GM23338 (cell line): ENCODE measurements at regions not wholly inside any gene's neighbourhood (a gene's known extent, or its start where the extent isn't known, plus 50 kb on each side); places are given as distances from the start of the nearest gene placed in this dataset.

Experiments used
- ATAC-seq: fragments of 200-7000 bp; cut with Tn5 transposase; 3 replicates; pipeline ENCODE4 v1.9.1; 2020
- DNase-seq: peaks from one replicate; pipeline ENCODE4 v3.0.0-alpha.2; 2015; ENCODE audit warnings: low spot score
- H2AFZ ChIP-seq: fragments of 200-600 bp; sonication (generic); 2 replicates; pipeline ENCODE4 v1.8.0; 2016; ENCODE audit warnings: antibody characterized with exemption, mild to moderate bottlenecking, moderate library complexity
- H3F3A ChIP-seq: fragments of 200-600 bp; sonication (generic); replicated peaks from 2 replicates; pipeline ENCODE4 v1.8.0; 2017; ENCODE audit warnings: antibody characterized with exemption, mixed run types, low read depth
- H3K27ac ChIP-seq: fragments of 200-600 bp; sonication (generic); 2 replicates; pipeline ENCODE4 v1.6.1; 2016; ENCODE audit warnings: low read depth
- H3K27me3 ChIP-seq: fragments of 200-600 bp; sonication (generic); 2 replicates; pipeline ENCODE4 v1.8.0; 2016; ENCODE audit warnings: mild to moderate bottlenecking, mixed run types, moderate library complexity; ENCODE audit not compliant: insufficient read depth
- H3K36me3 ChIP-seq: fragments of 200-600 bp; sonication (generic); 2 replicates; pipeline ENCODE4 v1.8.0; 2016; ENCODE audit warnings: mild to moderate bottlenecking; ENCODE audit not compliant: insufficient read depth
- H3K4me1 ChIP-seq: fragments of 200-600 bp; sonication (generic); 2 replicates; pipeline ENCODE4 v1.8.0; 2016; ENCODE audit warnings: mild to moderate bottlenecking, moderate library complexity; ENCODE audit not compliant: insufficient read depth
- H3K4me2 ChIP-seq: fragments of 200-600 bp; sonication (generic); 2 replicates; pipeline ENCODE4 v1.7.1; 2017; ENCODE audit warnings: mixed run types
- H3K4me3 ChIP-seq: fragments of 200-600 bp; sonication (generic); 2 replicates; pipeline ENCODE4 v1.6.1; 2016; ENCODE audit warnings: mixed run types
- H3K79me2 ChIP-seq: fragments of 200-600 bp; sonication (generic); replicated peaks from 2 replicates; pipeline ENCODE4 v1.8.0; 2017; ENCODE audit warnings: mild to moderate bottlenecking; ENCODE audit not compliant: insufficient read depth
- H3K9me2 ChIP-seq: fragments of 200-600 bp; sonication (generic); 2 replicates; pipeline ENCODE4 v1.8.0; 2017; ENCODE audit not compliant: insufficient read depth
- H4K20me1 ChIP-seq: fragments of 200-600 bp; sonication (generic); replicated peaks from 2 replicates; pipeline ENCODE4 v1.8.0; 2017; ENCODE audit warnings: mild to moderate bottlenecking; ENCODE audit not compliant: insufficient read depth
- H3K27ac Mint-ChIP-seq: 2 replicates; pipeline ENCODE4 v1.8.0; 2020; ENCODE audit warnings: inconsistent platforms, mild to moderate bottlenecking, moderate library complexity, mixed read lengths
- H3K27me3 Mint-ChIP-seq: 3 replicates; pipeline ENCODE4 v1.8.0; 2022; ENCODE audit warnings: low read depth, mild to moderate bottlenecking, moderate library complexity, mixed read lengths, inconsistent platforms; ENCODE audit not compliant: insufficient read depth, poor library complexity
- H3K36me3 Mint-ChIP-seq: 3 replicates; pipeline ENCODE4 v1.8.0; 2021; ENCODE audit warnings: low read depth, mild to moderate bottlenecking, inconsistent platforms, moderate library complexity, mixed read lengths
- H3K4me1 Mint-ChIP-seq: 3 replicates; pipeline ENCODE4 v1.8.0; 2020; ENCODE audit warnings: mild to moderate bottlenecking, inconsistent platforms, mixed read lengths
- H3K4me3 Mint-ChIP-seq: 3 replicates; pipeline ENCODE4 v1.8.0; 2021; ENCODE audit warnings: moderate library complexity, mild to moderate bottlenecking, inconsistent platforms, mixed read lengths
- H3K9me3 Mint-ChIP-seq: 3 replicates; pipeline ENCODE4 v1.8.0; 2020; ENCODE audit warnings: moderate library complexity, mild to moderate bottlenecking, inconsistent platforms, mixed read lengths
- CREB1 ChIP-seq: fragments of 250-450 bp; sonication (Bioruptor Pico); IDR thresholded peaks from 2 replicates; pipeline ENCODE4 v1.5.0; 2020; ENCODE audit warnings: low read depth, mild to moderate bottlenecking, moderate library complexity
- EZH2 ChIP-seq: fragments of 200-600 bp; sonication (generic); IDR thresholded peaks from one replicate; pipeline ENCODE4 v1.8.0; 2017; ENCODE audit warnings: antibody characterized with exemption, mild to moderate bottlenecking, low read depth; ENCODE audit not compliant: unreplicated experiment
- EZH2phosphoT487 ChIP-seq: fragments of 200-600 bp; sonication (generic); IDR thresholded peaks from one replicate; pipeline ENCODE4 v1.8.1; 2018; ENCODE audit warnings: antibody characterized with exemption; ENCODE audit not compliant: unreplicated experiment
- JUNB ChIP-seq: IDR thresholded peaks from one replicate; pipeline ENCODE4 v1.6.1; 2016; ENCODE audit warnings: antibody characterized with exemption; ENCODE audit not compliant: unreplicated experiment
- NANOG ChIP-seq: IDR thresholded peaks from 2 replicates; pipeline ENCODE4 v1.6.1; 2016; ENCODE audit warnings: antibody characterized with exemption, borderline replicate concordance
- POLR2AphosphoS5 ChIP-seq: IDR thresholded peaks from 2 replicates; pipeline ENCODE4 v1.6.1; 2016; ENCODE audit warnings: antibody characterized with exemption, low read depth
- STAT1 ChIP-seq: IDR thresholded peaks from one replicate; pipeline ENCODE4 v1.6.1; 2016; ENCODE audit warnings: antibody characterized with exemption; ENCODE audit not compliant: unreplicated experiment
- ZNF114 ChIP-seq: fragments of 250-450 bp; sonication (Bioruptor Pico); IDR thresholded peaks from 2 replicates; pipeline ENCODE4 v1.5.0; 2020; ENCODE audit warnings: mild to moderate bottlenecking, moderate library complexity
- TF ChIP-seq, protein P1 (sequence below): fragments of 250-450 bp; sonication (Bioruptor Pico); IDR thresholded peaks from 2 replicates; pipeline ENCODE4 v1.5.0; 2020; ENCODE audit warnings: mild to moderate bottlenecking, moderate library complexity
- TF ChIP-seq, protein P2 (sequence below): IDR thresholded peaks from 2 replicates; pipeline ENCODE4 v1.6.1; 2016; ENCODE audit warnings: antibody characterized with exemption
- TF ChIP-seq, protein P3 (sequence below): IDR thresholded peaks from one replicate; pipeline ENCODE4 v1.6.1; 2018; ENCODE audit warnings: antibody characterized with exemption; ENCODE audit not compliant: unreplicated experiment
- TF ChIP-seq, protein P4 (sequence below), 2 experiments: fragments of 200-600 bp in 1 of 2; sonication (generic) in 1 of 2; conservative IDR thresholded peaks; 2 replicates each; pipeline versions ENCODE4 v1.5.1 to v1.6.1; 2016 to 2017; ENCODE audit warnings: antibody characterized with exemption in 2 of 2, low read depth in 2 of 2, mild to moderate bottlenecking in 2 of 2, moderate library complexity in 1 of 2

DNA sequence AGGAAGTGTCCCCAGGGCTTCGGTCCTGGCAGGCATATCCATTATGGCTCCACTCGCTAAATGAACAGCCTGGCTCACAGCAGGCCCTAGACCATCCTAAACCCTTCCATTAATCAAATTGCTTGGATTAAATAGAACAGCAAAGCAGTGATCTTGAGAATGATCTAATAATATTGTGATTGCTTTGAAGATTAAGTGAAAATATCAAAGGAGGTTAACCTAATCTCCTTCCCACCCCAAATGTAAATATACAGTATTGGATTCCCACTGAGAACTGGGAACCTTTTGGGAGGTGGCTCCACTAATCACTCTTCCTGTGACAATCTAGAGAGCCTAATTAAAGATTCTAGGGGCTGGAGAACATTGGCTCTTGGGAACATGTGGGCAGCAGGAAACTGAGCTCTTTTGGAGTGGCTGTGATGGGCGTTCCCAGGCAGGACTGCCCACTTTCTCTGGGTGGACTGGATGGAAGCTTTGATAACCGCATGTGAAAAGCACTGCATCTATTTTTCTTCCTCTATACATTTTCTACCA, 68.3 kb upstream of the FRMD1 start (continued):
- TF ChIP-seq, protein P1, sequence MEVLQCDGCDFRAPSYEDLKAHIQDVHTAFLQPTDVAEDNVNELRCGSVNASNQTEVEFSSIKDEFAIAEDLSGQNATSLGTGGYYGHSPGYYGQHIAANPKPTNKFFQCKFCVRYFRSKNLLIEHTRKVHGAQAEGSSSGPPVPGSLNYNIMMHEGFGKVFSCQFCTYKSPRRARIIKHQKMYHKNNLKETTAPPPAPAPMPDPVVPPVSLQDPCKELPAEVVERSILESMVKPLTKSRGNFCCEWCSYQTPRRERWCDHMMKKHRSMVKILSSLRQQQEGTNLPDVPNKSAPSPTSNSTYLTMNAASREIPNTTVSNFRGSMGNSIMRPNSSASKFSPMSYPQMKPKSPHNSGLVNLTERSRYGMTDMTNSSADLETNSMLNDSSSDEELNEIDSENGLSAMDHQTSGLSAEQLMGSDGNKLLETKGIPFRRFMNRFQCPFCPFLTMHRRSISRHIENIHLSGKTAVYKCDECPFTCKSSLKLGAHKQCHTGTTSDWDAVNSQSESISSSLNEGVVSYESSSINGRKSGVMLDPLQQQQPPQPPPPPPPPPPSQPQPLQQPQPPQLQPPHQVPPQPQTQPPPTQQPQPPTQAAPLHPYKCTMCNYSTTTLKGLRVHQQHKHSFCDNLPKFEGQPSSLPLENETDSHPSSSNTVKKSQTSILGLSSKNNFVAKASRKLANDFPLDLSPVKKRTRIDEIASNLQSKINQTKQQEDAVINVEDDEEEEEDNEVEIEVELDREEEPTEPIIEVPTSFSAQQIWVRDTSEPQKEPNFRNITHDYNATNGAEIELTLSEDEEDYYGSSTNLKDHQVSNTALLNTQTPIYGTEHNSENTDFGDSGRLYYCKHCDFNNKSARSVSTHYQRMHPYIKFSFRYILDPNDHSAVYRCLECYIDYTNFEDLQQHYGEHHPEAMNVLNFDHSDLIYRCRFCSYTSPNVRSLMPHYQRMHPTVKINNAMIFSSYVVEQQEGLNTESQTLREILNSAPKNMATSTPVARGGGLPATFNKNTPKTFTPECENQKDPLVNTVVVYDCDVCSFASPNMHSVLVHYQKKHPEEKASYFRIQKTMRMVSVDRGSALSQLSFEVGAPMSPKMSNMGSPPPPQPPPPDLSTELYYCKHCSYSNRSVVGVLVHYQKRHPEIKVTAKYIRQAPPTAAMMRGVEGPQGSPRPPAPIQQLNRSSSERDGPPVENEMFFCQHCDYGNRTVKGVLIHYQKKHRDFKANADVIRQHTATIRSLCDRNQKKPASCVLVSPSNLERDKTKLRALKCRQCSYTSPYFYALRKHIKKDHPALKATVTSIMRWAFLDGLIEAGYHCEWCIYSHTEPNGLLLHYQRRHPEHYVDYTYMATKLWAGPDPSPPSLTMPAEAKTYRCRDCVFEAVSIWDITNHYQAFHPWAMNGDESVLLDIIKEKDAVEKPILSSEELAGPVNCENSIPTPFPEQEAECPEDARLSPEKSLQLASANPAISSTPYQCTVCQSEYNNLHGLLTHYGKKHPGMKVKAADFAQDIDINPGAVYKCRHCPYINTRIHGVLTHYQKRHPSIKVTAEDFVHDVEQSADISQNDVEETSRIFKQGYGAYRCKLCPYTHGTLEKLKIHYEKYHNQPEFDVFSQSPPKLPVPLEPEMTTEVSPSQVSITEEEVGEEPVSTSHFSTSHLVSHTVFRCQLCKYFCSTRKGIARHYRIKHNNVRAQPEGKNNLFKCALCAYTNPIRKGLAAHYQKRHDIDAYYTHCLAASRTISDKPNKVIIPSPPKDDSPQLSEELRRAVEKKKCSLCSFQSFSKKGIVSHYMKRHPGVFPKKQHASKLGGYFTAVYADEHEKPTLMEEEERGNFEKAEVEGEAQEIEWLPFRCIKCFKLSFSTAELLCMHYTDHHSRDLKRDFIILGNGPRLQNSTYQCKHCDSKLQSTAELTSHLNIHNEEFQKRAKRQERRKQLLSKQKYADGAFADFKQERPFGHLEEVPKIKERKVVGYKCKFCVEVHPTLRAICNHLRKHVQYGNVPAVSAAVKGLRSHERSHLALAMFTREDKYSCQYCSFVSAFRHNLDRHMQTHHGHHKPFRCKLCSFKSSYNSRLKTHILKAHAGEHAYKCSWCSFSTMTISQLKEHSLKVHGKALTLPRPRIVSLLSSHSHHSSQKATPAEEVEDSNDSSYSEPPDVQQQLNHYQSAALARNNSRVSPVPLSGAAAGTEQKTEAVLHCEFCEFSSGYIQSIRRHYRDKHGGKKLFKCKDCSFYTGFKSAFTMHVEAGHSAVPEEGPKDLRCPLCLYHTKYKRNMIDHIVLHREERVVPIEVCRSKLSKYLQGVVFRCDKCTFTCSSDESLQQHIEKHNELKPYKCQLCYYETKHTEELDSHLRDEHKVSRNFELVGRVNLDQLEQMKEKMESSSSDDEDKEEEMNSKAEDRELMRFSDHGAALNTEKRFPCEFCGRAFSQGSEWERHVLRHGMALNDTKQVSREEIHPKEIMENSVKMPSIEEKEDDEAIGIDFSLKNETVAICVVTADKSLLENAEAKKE (CRISPR knock-in tag), result no peak
- no peak for TF ChIP-seq CREB1 (CRISPR knock-in tag)

DNA sequence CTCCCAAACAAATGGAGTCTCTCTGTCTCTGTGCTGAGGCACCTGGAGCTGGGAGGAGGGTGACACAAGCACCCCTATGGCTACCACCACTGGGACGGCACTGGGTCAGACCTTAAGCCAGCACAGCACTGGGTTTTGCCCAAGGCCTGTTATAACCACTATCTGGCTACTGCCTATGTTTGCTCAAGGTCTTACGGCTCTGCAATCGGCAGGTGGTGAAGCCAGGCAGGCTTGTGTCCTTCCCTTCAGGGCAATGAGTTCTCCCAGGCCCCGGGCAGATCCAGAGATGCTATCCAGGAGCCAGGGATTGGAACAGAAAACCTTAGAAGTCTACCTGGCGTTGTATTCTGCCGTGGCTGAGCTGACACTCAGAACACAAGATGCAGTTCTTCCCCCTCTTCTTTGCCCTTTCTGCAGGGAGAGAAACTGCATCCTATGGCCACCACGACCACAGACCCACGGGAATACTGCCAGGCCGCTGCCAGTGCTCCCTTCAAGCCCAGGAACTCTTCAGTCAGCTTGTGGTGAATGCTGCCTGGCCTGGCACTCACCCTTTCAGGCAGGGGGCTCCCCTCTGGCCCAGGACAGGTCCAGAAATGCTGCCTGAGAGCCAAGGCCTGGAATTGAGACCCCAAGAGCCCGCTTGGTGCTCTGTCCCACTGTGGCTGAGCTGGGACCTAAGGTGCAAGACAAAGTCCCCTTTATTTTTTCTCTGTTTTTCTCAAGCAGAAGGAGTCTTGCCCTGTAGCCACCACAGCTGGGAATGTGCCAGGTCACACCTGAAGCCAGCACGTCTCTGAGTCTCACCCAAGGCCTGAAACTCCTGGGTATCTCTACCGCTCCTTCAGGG, 67.0 kb upstream of the FRMD1 start:
- Histone ChIP-seq H3K27me3 (no peaks in the 10 kb centered on the region), H3K36me3 (no peaks in the 10 kb centered on the region), H3K4me2 (no peak overlapping the region), H3K27ac (no peak overlapping the region), H3K4me1 (no peaks in the 10 kb centered on the region), H2AFZ (no peak overlapping the region), H3F3A (no peaks in the 10 kb centered on the region), H4K20me1 (no peaks in the 10 kb centered on the region), H3K4me3 (no peak overlapping the region), H3K79me2 (no peaks in the 10 kb centered on the region), H3K9me2 (no peaks in the 10 kb centered on the region)
- no peak overlapping the region for H3K27ac Mint-ChIP-seq
- H3K36me3 Mint-ChIP-seq, result no peaks in the 10 kb centered on the region
- ATAC-seq (no peak), DNase-seq (no peak)
- no peaks in the 10 kb centered on the region for H3K9me3 Mint-ChIP-seq
- no peak overlapping the region for H3K4me3 Mint-ChIP-seq
- H3K27me3 Mint-ChIP-seq, result peaks cover 2% of the 10 kb centered on the region
- no peaks in the 10 kb centered on the region for H3K4me1 Mint-ChIP-seq
- TF ChIP-seq, protein P2, sequence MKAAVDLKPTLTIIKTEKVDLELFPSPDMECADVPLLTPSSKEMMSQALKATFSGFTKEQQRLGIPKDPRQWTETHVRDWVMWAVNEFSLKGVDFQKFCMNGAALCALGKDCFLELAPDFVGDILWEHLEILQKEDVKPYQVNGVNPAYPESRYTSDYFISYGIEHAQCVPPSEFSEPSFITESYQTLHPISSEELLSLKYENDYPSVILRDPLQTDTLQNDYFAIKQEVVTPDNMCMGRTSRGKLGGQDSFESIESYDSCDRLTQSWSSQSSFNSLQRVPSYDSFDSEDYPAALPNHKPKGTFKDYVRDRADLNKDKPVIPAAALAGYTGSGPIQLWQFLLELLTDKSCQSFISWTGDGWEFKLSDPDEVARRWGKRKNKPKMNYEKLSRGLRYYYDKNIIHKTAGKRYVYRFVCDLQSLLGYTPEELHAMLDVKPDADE, result no peak
- TF ChIP-seq NANOG (no peak), STAT1 (no peak), EZH2 (no peak), POLR2AphosphoS5 (no peak), EZH2phosphoT487 (no peak), JUNB (no peak), ZNF114 (no peak)
- TF ChIP-seq, protein P3, sequence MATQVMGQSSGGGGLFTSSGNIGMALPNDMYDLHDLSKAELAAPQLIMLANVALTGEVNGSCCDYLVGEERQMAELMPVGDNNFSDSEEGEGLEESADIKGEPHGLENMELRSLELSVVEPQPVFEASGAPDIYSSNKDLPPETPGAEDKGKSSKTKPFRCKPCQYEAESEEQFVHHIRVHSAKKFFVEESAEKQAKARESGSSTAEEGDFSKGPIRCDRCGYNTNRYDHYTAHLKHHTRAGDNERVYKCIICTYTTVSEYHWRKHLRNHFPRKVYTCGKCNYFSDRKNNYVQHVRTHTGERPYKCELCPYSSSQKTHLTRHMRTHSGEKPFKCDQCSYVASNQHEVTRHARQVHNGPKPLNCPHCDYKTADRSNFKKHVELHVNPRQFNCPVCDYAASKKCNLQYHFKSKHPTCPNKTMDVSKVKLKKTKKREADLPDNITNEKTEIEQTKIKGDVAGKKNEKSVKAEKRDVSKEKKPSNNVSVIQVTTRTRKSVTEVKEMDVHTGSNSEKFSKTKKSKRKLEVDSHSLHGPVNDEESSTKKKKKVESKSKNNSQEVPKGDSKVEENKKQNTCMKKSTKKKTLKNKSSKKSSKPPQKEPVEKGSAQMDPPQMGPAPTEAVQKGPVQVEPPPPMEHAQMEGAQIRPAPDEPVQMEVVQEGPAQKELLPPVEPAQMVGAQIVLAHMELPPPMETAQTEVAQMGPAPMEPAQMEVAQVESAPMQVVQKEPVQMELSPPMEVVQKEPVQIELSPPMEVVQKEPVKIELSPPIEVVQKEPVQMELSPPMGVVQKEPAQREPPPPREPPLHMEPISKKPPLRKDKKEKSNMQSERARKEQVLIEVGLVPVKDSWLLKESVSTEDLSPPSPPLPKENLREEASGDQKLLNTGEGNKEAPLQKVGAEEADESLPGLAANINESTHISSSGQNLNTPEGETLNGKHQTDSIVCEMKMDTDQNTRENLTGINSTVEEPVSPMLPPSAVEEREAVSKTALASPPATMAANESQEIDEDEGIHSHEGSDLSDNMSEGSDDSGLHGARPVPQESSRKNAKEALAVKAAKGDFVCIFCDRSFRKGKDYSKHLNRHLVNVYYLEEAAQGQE, result no peak
- TF ChIP-seq, protein P4, sequence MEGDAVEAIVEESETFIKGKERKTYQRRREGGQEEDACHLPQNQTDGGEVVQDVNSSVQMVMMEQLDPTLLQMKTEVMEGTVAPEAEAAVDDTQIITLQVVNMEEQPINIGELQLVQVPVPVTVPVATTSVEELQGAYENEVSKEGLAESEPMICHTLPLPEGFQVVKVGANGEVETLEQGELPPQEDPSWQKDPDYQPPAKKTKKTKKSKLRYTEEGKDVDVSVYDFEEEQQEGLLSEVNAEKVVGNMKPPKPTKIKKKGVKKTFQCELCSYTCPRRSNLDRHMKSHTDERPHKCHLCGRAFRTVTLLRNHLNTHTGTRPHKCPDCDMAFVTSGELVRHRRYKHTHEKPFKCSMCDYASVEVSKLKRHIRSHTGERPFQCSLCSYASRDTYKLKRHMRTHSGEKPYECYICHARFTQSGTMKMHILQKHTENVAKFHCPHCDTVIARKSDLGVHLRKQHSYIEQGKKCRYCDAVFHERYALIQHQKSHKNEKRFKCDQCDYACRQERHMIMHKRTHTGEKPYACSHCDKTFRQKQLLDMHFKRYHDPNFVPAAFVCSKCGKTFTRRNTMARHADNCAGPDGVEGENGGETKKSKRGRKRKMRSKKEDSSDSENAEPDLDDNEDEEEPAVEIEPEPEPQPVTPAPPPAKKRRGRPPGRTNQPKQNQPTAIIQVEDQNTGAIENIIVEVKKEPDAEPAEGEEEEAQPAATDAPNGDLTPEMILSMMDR (conservative IDR thresholded peaks at IDR 0.05; ENCODE audit: low read depth in 2 of 2), result no peak
